ENCODE measurements at regions not wholly inside any gene's neighbourhood (a gene's known extent, or its start where the extent isn't known, plus 50 kb on each side); places are given as distances from the start of the nearest gene placed in this dataset.

DNA sequence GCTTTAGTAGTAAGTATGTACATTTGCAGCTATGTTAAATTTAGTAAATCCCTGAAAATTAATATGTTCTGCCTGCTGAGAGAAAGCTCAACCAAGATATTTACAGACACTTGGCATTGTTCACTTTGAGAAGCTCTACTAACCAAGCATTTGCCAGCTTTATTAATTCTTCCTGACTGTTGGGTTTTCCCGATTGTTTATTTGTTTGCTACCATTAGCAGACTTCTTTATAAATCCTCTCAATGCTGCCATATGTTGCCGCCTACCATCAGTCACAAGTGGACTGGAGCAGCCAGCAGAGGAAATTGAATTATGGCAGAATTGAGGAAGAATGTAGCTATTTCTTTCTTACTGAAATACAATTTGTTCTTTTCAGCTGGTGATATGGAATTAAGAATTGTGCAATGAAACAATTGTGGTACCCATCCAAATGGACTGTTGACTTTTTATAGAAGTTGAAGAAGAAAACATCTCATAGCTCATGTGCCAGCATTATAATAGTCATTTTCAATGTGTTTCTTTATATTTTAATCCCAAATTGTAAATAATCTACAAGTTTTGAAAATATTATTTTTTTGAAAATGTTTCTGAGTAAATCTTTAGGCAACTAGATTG is 588.7 kb upstream of the CDH6 start:
- TF ChIP-seq, protein P1, sequence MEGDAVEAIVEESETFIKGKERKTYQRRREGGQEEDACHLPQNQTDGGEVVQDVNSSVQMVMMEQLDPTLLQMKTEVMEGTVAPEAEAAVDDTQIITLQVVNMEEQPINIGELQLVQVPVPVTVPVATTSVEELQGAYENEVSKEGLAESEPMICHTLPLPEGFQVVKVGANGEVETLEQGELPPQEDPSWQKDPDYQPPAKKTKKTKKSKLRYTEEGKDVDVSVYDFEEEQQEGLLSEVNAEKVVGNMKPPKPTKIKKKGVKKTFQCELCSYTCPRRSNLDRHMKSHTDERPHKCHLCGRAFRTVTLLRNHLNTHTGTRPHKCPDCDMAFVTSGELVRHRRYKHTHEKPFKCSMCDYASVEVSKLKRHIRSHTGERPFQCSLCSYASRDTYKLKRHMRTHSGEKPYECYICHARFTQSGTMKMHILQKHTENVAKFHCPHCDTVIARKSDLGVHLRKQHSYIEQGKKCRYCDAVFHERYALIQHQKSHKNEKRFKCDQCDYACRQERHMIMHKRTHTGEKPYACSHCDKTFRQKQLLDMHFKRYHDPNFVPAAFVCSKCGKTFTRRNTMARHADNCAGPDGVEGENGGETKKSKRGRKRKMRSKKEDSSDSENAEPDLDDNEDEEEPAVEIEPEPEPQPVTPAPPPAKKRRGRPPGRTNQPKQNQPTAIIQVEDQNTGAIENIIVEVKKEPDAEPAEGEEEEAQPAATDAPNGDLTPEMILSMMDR (IDR thresholded peaks at IDR 0.05), result no peak
- TF ChIP-seq POLR2A (IDR thresholded peaks at IDR 0.05) (no peak), POLR2AphosphoS5 (IDR thresholded peaks at IDR 0.05; ENCODE audit: insufficient read depth in 1 of 2, low read depth in 1 of 2) (no peak)
- intact Hi-C loops (cut with DNase I), result no loop called here
- H3K4me3 ChIP-seq, result no peak overlapping the region
- H3K27me3 ChIP-seq, result no peaks in the 10 kb centered on the region
- no peak overlapping the region for H3K27ac ChIP-seq
- no peak for DNase-seq (ENCODE audit: extremely low spot score in 2 of 2)
- no peaks in the 10 kb centered on the region for H3K36me3 ChIP-seq
- H3K4me1 ChIP-seq, result no peaks in the 10 kb centered on the region
- H3K9me3 ChIP-seq, result no peaks in the 10 kb centered on the region

DNA sequence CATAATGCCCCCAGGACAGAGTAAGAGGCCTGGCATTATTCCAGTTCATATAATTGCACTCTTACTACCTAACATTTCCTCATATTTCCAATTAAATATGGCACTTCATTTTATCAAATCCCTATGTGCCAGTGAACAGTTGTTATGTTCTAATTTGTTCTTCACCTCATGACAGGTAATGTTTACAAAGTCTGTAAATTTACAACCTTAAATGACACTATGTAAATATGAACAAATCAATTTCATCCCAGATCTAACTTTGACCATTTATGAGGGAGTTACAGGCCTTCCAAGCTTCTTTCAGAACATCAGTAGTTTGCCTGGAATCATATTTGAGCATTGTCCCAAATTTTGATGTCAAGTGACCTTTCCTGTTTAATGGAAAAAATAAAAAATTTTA is 592.6 kb upstream of the CDH6 start:
- Histone ChIP-seq H3K9me3 (no peaks in the 10 kb centered on the region), H3K4me3 (no peak overlapping the region), H3K27me3 (no peaks in the 10 kb centered on the region), H3K36me3 (no peaks in the 10 kb centered on the region), H3K4me1 (no peaks in the 10 kb centered on the region), H3K27ac (no peak overlapping the region)
- intact Hi-C loops (cut with DNase I), result no loop called here
- DNase-seq (ENCODE audit: extremely low spot score in 2 of 2), result no peak
- TF ChIP-seq POLR2A (IDR thresholded peaks at IDR 0.05) (no peak), POLR2AphosphoS5 (IDR thresholded peaks at IDR 0.05; ENCODE audit: insufficient read depth in 1 of 2, low read depth in 1 of 2) (no peak)
- TF ChIP-seq, protein P1 (IDR thresholded peaks at IDR 0.05), result no peak

DNA sequence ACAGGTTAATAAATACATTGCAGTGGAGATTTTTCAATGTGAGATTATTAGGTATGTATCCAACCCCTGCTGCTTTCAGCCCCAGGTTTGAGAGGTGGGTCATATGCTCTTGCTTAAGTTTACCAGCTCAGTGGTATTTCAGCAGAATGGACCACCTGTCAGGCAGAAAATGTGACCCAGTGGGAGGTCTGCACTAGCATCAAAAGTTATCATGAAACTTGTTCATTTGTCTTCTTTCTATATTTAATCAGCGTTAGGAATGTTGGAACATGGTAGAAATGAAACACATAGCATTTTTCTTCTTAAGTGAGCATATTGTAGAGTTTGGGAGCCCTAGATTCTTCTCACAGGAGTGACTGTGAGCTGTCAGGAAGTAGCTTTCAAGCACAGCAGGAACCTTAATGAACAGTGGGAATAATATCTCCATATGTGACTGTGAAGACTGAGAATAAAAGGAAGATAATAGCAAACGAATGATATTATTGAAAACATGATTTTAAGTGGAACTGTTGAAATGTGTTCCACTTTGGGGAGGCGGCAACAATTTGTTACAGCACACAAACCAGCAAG is 596.9 kb upstream of the CDH6 start:
- intact Hi-C loops (cut with DNase I), result no loop called here
- H3K36me3 ChIP-seq, result no peaks in the 10 kb centered on the region
- no peak for TF ChIP-seq POLR2AphosphoS5 (IDR thresholded peaks at IDR 0.05; ENCODE audit: insufficient read depth in 1 of 2, low read depth in 1 of 2)
- TF ChIP-seq, protein P1 (IDR thresholded peaks at IDR 0.05), result no peak
- no peak for TF ChIP-seq POLR2A (IDR thresholded peaks at IDR 0.05)

GRCh38 chr5:30594331-30594730 is 599.2 kb upstream of the CDH6 start:
- intact Hi-C loops (cut with DNase I), result no loop called here
- no peak overlapping the region for H3K27ac ChIP-seq
- no peaks in the 10 kb centered on the region for H3K36me3 ChIP-seq
- no peak for DNase-seq (ENCODE audit: extremely low spot score in 2 of 2)
- H3K4me3 ChIP-seq, result no peak overlapping the region
- TF ChIP-seq POLR2AphosphoS5 (IDR thresholded peaks at IDR 0.05; ENCODE audit: insufficient read depth in 1 of 2, low read depth in 1 of 2) (no peak), POLR2A (IDR thresholded peaks at IDR 0.05) (no peak)
- TF ChIP-seq, protein P1 (IDR thresholded peaks at IDR 0.05), result no peak
- H3K27me3 ChIP-seq, result no peaks in the 10 kb centered on the region
- no peaks in the 10 kb centered on the region for H3K4me1 ChIP-seq
- no peaks in the 10 kb centered on the region for H3K9me3 ChIP-seq

More for the DNA sequence above, 596.9 kb upstream of the CDH6 start:
- H3K9me3 ChIP-seq, result no peaks in the 10 kb centered on the region
- no peak for DNase-seq (ENCODE audit: extremely low spot score in 2 of 2)
- no peaks in the 10 kb centered on the region for H3K4me1 ChIP-seq
- no peak overlapping the region for H3K4me3 ChIP-seq
- no peak overlapping the region for H3K27ac ChIP-seq
- H3K27me3 ChIP-seq, result no peaks in the 10 kb centered on the region

- no peak for DNase-seq (ENCODE audit: extremely low spot score in 2 of 2)
- intact Hi-C loops (cut with DNase I), result no loop called here
- Histone ChIP-seq H3K36me3 (no peaks in the 10 kb centered on the region), H3K4me3 (no peak overlapping the region), H3K27me3 (no peaks in the 10 kb centered on the region), H3K27ac (no peak overlapping the region), H3K9me3 (no peaks in the 10 kb centered on the region), H3K4me1 (no peaks in the 10 kb centered on the region)
- TF ChIP-seq, protein P1 (IDR thresholded peaks at IDR 0.05), result no peak
- TF ChIP-seq POLR2A (IDR thresholded peaks at IDR 0.05), result no peak
- no peak for TF ChIP-seq POLR2AphosphoS5 (IDR thresholded peaks at IDR 0.05; ENCODE audit: insufficient read depth in 1 of 2, low read depth in 1 of 2)
Measured at GRCh38 chr5:30592833-30593232, 600.7 kb upstream of the CDH6 start.
